ENCODE measurements at regions not wholly inside any gene's neighbourhood (a gene's known extent, or its start where the extent isn't known, plus 50 kb on each side); places are given as distances from the start of the nearest gene placed in this dataset.
A peak's percentile ranks its signal among the peaks of the same experiment; 100 is the strongest.

- intact Hi-C loops (cut with micrococcal nuclease): no loop called here
- Histone ChIP-seq H3K27me3 (ENCODE audit: low read depth) (no peaks in the 10 kb centered on the region), H3K36me3 (no peaks in the 10 kb centered on the region), H3K9me3 (replicated peaks) (no peaks in the 10 kb centered on the region), H3K27ac (replicated peaks) (peak overlapping the region; percentile 37), H3K4me1 (peaks cover 75% of the 10 kb centered on the region), H3K4me3 (no peak overlapping the region)
- no peak for DNase-seq
- no peak for TF ChIP-seq CTCF (IDR thresholded peaks at IDR 0.05; ENCODE audit: borderline replicate concordance)
These were observed 83.0 kb upstream of the TAF1B start for GRCh38 chr2:9760069-9760901.

GRCh38 chr2:9760902-9761228 lies 82.4 kb upstream of the TAF1B start:
- H3K36me3 ChIP-seq: no peaks in the 10 kb centered on the region
- H3K4me3 ChIP-seq: no peak overlapping the region
- intact Hi-C loops (cut with micrococcal nuclease): no loop called here
- peaks cover 75% of the 10 kb centered on the region for H3K4me1 ChIP-seq
- DNase-seq: no peak
- peak overlapping the region; percentile 37 for H3K27ac ChIP-seq (replicated peaks)
- TF ChIP-seq CTCF (IDR thresholded peaks at IDR 0.05; ENCODE audit: borderline replicate concordance): no peak
- no peaks in the 10 kb centered on the region for H3K27me3 ChIP-seq (ENCODE audit: low read depth)
- H3K9me3 ChIP-seq (replicated peaks): no peaks in the 10 kb centered on the region

- H3K9me3 ChIP-seq (replicated peaks): no peaks in the 10 kb centered on the region
- no peaks in the 10 kb centered on the region for H3K36me3 ChIP-seq
- no peak for TF ChIP-seq CTCF (IDR thresholded peaks at IDR 0.05; ENCODE audit: borderline replicate concordance)
- peak overlapping the region; percentile 37 for H3K27ac ChIP-seq (replicated peaks)
- no peak overlapping the region for H3K4me3 ChIP-seq
- no peaks in the 10 kb centered on the region for H3K27me3 ChIP-seq (ENCODE audit: low read depth)
- intact Hi-C loops (cut with micrococcal nuclease): no loop called here
- peak; percentile 54 for DNase-seq
- H3K4me1 ChIP-seq: peaks cover 79% of the 10 kb centered on the region
These were observed 81.7 kb upstream of the TAF1B start for GRCh38 chr2:9761577-9761976.

- H3K27me3 ChIP-seq (ENCODE audit: low read depth): no peaks in the 10 kb centered on the region
- no peak overlapping the region for H3K4me3 ChIP-seq
- H3K36me3 ChIP-seq: no peaks in the 10 kb centered on the region
- DNase-seq: no peak
- intact Hi-C loops (cut with micrococcal nuclease): no loop called here
- TF ChIP-seq CTCF (IDR thresholded peaks at IDR 0.05; ENCODE audit: borderline replicate concordance): no peak
- no peaks in the 10 kb centered on the region for H3K9me3 ChIP-seq (replicated peaks)
- H3K4me1 ChIP-seq: peaks cover 73% of the 10 kb centered on the region
- H3K27ac ChIP-seq (replicated peaks): peak overlapping the region; percentile 37
These were observed 81.1 kb upstream of the TAF1B start for GRCh38 chr2:9762164-9762563.

GRCh38 chr2:9762941-9763340 lies 80.3 kb upstream of the TAF1B start:
- Histone ChIP-seq H3K4me1 (peaks cover 66% of the 10 kb centered on the region), H3K36me3 (no peaks in the 10 kb centered on the region), H3K27ac (replicated peaks) (peak overlapping the region; percentile 36), H3K4me3 (no peak overlapping the region), H3K27me3 (ENCODE audit: low read depth) (no peaks in the 10 kb centered on the region), H3K9me3 (replicated peaks) (no peaks in the 10 kb centered on the region)
- TF ChIP-seq CTCF (IDR thresholded peaks at IDR 0.05; ENCODE audit: borderline replicate concordance): no peak
- intact Hi-C loops (cut with micrococcal nuclease): no loop called here
- no peak for DNase-seq
